ENCODE measurements at regions not wholly inside any gene's neighbourhood (a gene's known extent, or its start where the extent isn't known, plus 50 kb on each side); places are given as distances from the start of the nearest gene placed in this dataset.

DNA sequence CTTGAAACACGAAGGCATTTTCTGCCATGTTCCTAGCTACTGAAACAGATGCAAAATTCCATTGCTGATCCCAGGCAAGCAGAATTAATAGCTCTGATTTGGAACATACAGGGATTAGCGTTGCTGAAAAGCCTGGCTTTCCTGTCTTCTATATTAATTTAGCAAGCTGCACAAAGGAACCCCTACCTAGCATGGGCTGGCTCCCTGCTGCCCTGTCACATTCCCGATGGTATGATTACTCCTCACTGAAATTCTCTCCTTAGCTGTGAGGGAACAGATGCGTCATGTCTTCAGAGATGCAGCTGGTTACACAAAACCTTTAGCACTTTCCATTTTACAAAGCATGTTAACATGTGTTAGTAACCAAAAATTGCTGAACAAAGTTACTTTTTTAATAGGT lies 878.9 kb downstream of the TYW1 start:
- no peak for TF ChIP-seq CREB1 (CRISPR knock-in tag; IDR thresholded peaks at IDR 0.05; ENCODE audit: low read depth)
- TF ChIP-seq, protein P1, sequence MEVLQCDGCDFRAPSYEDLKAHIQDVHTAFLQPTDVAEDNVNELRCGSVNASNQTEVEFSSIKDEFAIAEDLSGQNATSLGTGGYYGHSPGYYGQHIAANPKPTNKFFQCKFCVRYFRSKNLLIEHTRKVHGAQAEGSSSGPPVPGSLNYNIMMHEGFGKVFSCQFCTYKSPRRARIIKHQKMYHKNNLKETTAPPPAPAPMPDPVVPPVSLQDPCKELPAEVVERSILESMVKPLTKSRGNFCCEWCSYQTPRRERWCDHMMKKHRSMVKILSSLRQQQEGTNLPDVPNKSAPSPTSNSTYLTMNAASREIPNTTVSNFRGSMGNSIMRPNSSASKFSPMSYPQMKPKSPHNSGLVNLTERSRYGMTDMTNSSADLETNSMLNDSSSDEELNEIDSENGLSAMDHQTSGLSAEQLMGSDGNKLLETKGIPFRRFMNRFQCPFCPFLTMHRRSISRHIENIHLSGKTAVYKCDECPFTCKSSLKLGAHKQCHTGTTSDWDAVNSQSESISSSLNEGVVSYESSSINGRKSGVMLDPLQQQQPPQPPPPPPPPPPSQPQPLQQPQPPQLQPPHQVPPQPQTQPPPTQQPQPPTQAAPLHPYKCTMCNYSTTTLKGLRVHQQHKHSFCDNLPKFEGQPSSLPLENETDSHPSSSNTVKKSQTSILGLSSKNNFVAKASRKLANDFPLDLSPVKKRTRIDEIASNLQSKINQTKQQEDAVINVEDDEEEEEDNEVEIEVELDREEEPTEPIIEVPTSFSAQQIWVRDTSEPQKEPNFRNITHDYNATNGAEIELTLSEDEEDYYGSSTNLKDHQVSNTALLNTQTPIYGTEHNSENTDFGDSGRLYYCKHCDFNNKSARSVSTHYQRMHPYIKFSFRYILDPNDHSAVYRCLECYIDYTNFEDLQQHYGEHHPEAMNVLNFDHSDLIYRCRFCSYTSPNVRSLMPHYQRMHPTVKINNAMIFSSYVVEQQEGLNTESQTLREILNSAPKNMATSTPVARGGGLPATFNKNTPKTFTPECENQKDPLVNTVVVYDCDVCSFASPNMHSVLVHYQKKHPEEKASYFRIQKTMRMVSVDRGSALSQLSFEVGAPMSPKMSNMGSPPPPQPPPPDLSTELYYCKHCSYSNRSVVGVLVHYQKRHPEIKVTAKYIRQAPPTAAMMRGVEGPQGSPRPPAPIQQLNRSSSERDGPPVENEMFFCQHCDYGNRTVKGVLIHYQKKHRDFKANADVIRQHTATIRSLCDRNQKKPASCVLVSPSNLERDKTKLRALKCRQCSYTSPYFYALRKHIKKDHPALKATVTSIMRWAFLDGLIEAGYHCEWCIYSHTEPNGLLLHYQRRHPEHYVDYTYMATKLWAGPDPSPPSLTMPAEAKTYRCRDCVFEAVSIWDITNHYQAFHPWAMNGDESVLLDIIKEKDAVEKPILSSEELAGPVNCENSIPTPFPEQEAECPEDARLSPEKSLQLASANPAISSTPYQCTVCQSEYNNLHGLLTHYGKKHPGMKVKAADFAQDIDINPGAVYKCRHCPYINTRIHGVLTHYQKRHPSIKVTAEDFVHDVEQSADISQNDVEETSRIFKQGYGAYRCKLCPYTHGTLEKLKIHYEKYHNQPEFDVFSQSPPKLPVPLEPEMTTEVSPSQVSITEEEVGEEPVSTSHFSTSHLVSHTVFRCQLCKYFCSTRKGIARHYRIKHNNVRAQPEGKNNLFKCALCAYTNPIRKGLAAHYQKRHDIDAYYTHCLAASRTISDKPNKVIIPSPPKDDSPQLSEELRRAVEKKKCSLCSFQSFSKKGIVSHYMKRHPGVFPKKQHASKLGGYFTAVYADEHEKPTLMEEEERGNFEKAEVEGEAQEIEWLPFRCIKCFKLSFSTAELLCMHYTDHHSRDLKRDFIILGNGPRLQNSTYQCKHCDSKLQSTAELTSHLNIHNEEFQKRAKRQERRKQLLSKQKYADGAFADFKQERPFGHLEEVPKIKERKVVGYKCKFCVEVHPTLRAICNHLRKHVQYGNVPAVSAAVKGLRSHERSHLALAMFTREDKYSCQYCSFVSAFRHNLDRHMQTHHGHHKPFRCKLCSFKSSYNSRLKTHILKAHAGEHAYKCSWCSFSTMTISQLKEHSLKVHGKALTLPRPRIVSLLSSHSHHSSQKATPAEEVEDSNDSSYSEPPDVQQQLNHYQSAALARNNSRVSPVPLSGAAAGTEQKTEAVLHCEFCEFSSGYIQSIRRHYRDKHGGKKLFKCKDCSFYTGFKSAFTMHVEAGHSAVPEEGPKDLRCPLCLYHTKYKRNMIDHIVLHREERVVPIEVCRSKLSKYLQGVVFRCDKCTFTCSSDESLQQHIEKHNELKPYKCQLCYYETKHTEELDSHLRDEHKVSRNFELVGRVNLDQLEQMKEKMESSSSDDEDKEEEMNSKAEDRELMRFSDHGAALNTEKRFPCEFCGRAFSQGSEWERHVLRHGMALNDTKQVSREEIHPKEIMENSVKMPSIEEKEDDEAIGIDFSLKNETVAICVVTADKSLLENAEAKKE (CRISPR knock-in tag; IDR thresholded peaks at IDR 0.05), result no peak
- TF ChIP-seq STAT1 (IDR thresholded peaks at IDR 0.05; ENCODE audit: unreplicated experiment), result no peak
- TF ChIP-seq, protein P2, sequence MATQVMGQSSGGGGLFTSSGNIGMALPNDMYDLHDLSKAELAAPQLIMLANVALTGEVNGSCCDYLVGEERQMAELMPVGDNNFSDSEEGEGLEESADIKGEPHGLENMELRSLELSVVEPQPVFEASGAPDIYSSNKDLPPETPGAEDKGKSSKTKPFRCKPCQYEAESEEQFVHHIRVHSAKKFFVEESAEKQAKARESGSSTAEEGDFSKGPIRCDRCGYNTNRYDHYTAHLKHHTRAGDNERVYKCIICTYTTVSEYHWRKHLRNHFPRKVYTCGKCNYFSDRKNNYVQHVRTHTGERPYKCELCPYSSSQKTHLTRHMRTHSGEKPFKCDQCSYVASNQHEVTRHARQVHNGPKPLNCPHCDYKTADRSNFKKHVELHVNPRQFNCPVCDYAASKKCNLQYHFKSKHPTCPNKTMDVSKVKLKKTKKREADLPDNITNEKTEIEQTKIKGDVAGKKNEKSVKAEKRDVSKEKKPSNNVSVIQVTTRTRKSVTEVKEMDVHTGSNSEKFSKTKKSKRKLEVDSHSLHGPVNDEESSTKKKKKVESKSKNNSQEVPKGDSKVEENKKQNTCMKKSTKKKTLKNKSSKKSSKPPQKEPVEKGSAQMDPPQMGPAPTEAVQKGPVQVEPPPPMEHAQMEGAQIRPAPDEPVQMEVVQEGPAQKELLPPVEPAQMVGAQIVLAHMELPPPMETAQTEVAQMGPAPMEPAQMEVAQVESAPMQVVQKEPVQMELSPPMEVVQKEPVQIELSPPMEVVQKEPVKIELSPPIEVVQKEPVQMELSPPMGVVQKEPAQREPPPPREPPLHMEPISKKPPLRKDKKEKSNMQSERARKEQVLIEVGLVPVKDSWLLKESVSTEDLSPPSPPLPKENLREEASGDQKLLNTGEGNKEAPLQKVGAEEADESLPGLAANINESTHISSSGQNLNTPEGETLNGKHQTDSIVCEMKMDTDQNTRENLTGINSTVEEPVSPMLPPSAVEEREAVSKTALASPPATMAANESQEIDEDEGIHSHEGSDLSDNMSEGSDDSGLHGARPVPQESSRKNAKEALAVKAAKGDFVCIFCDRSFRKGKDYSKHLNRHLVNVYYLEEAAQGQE (IDR thresholded peaks at IDR 0.05; ENCODE audit: unreplicated experiment), result no peak
- no peak for TF ChIP-seq EZH2phosphoT487 (IDR thresholded peaks at IDR 0.05; ENCODE audit: unreplicated experiment)
- no peak for TF ChIP-seq NANOG (IDR thresholded peaks at IDR 0.05; ENCODE audit: borderline replicate concordance)
- TF ChIP-seq, protein P3, sequence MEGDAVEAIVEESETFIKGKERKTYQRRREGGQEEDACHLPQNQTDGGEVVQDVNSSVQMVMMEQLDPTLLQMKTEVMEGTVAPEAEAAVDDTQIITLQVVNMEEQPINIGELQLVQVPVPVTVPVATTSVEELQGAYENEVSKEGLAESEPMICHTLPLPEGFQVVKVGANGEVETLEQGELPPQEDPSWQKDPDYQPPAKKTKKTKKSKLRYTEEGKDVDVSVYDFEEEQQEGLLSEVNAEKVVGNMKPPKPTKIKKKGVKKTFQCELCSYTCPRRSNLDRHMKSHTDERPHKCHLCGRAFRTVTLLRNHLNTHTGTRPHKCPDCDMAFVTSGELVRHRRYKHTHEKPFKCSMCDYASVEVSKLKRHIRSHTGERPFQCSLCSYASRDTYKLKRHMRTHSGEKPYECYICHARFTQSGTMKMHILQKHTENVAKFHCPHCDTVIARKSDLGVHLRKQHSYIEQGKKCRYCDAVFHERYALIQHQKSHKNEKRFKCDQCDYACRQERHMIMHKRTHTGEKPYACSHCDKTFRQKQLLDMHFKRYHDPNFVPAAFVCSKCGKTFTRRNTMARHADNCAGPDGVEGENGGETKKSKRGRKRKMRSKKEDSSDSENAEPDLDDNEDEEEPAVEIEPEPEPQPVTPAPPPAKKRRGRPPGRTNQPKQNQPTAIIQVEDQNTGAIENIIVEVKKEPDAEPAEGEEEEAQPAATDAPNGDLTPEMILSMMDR (conservative IDR thresholded peaks at IDR 0.05; ENCODE audit: low read depth in 2 of 2), result no peak
- TF ChIP-seq EZH2 (IDR thresholded peaks at IDR 0.05; ENCODE audit: low read depth, unreplicated experiment), result no peak
- no peak for TF ChIP-seq JUNB (IDR thresholded peaks at IDR 0.05; ENCODE audit: unreplicated experiment)
- no peak for TF ChIP-seq ZNF114 (CRISPR knock-in tag; IDR thresholded peaks at IDR 0.05)
- TF ChIP-seq, protein P4, sequence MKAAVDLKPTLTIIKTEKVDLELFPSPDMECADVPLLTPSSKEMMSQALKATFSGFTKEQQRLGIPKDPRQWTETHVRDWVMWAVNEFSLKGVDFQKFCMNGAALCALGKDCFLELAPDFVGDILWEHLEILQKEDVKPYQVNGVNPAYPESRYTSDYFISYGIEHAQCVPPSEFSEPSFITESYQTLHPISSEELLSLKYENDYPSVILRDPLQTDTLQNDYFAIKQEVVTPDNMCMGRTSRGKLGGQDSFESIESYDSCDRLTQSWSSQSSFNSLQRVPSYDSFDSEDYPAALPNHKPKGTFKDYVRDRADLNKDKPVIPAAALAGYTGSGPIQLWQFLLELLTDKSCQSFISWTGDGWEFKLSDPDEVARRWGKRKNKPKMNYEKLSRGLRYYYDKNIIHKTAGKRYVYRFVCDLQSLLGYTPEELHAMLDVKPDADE (IDR thresholded peaks at IDR 0.05), result no peak
- no peak for TF ChIP-seq ZNF331 (CRISPR knock-in tag; IDR thresholded peaks at IDR 0.05; ENCODE audit: low read depth)
- TF ChIP-seq POLR2AphosphoS5 (IDR thresholded peaks at IDR 0.05; ENCODE audit: low read depth), result no peak
- H2AFZ ChIP-seq, result no peak overlapping the region
- no peaks in the 10 kb centered on the region for H4K20me1 ChIP-seq (replicated peaks; ENCODE audit: insufficient read depth)
- H3K27ac ChIP-seq (ENCODE audit: low read depth), result no peak overlapping the region
- peaks cover 3% of the 10 kb centered on the region for H3K27me3 Mint-ChIP-seq (ENCODE audit: insufficient read depth, low read depth, poor library complexity)
- H3K9me2 ChIP-seq (ENCODE audit: insufficient read depth), result no peaks in the 10 kb centered on the region
- no peak overlapping the region for H3K4me2 ChIP-seq
- H3F3A ChIP-seq (replicated peaks; ENCODE audit: low read depth), result no peaks in the 10 kb centered on the region
- peaks cover 45% of the 10 kb centered on the region for H3K36me3 Mint-ChIP-seq (ENCODE audit: low read depth)
- peaks cover 97% of the 10 kb centered on the region for H3K9me3 Mint-ChIP-seq
- H3K27ac Mint-ChIP-seq, result no peak overlapping the region
- ATAC-seq, result no peak
- no peaks in the 10 kb centered on the region for H3K27me3 ChIP-seq (ENCODE audit: insufficient read depth)
- H3K79me2 ChIP-seq (replicated peaks; ENCODE audit: insufficient read depth), result no peaks in the 10 kb centered on the region
- no peaks in the 10 kb centered on the region for H3K4me1 ChIP-seq (ENCODE audit: insufficient read depth)
- H3K4me3 ChIP-seq, result no peak overlapping the region
- H3K36me3 ChIP-seq (ENCODE audit: insufficient read depth), result no peaks in the 10 kb centered on the region
- no peak overlapping the region for H3K4me3 Mint-ChIP-seq
- DNase-seq (ENCODE audit: low spot score), result no peak
- no peaks in the 10 kb centered on the region for H3K4me1 Mint-ChIP-seq
